GM12891 (cell line): ENCODE measurements at regions not wholly inside any gene's neighbourhood (a gene's known extent, or its start where the extent isn't known, plus 50 kb on each side); places are given as distances from the start of the nearest gene placed in this dataset.
A peak's percentile ranks its signal among the peaks of the same experiment; 100 is the strongest.

Experiments used
- DNase-seq: peaks from one replicate; pipeline ENCODE4 v3.0.0; 2011; ENCODE audit warnings: low spot score; ENCODE audit not compliant: insufficient read length
- FAIRE-seq: peaks from 2 replicates; lab custom pipeline; 2011; peaks lifted over from hg19 to GRCh38; lab: Jason Lieb, UNC
- PAX5 ChIP-seq: IDR thresholded peaks from 2 replicates; pipeline ENCODE4 v1.6.1; 2011; ENCODE audit warnings: low read length, moderate library complexity, mild to moderate bottlenecking; ENCODE audit not compliant: insufficient read depth, severe bottlenecking
- POLR2A ChIP-seq: IDR thresholded peaks from 2 replicates; pipeline ENCODE4 v1.6.1; 2011; ENCODE audit warnings: low read depth, low read length, control low read depth
- POLR2AphosphoS5 ChIP-seq: IDR thresholded peaks from 2 replicates; pipeline ENCODE4 v1.6.1; 2011; ENCODE audit warnings: low read depth, low read length, control low read depth
- POU2F2 ChIP-seq: IDR thresholded peaks from 2 replicates; pipeline ENCODE4 v1.6.1; 2011; ENCODE audit warnings: low read depth, mild to moderate bottlenecking, control low read depth, low read length, moderate library complexity
- SPI1 ChIP-seq: IDR thresholded peaks from 2 replicates; pipeline ENCODE4 v1.6.1; 2011; ENCODE audit warnings: low read depth, low read length, control low read depth
- TAF1 ChIP-seq: IDR thresholded peaks from 2 replicates; pipeline ENCODE4 v1.6.1; 2011; ENCODE audit warnings: low read depth, low read length, control low read depth

- DNase-seq (no peak), FAIRE-seq (peak; percentile 90)
- TF ChIP-seq TAF1: no peak
Observed at GRCh38 chr9:129385211-129385934, 207.3 kb upstream of the IER5L start.

DNA sequence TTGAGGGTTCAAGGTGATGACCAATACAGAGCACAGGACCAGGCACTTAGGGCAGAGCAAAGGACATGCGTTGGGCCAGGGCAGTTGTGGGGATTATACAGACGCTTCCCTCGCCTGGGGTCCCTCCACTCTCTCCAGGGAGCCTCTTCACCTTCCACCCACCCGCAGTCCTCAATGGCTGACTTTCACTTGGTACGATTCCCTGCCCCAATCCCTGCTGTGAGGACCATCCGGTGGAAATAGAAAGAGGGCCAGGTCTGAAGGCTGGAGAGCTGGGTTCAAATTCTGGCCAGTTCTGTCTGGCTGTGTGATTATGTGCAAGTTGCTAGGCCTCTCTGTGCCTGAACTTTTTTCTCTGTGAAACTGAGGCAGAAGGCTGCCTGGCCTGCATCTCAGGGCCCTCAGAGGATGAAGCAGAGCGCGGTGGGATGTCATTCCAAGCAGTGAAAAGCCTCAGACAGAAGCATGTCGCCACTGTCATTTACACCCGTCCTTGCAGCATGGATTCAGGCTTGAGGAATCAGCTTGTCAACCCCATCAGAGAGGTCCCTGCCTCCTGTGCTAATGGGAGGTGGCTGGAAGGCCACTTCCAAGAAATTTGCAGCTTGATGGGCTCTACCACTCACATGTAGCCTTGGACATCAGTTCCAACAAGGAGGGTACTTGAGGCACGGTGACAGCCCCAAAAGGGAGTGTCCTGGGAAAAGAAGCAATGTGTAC is 206.6 kb upstream of the IER5L start:
- FAIRE-seq (no peak), DNase-seq (no peak)
- TF ChIP-seq PAX5 (no peak), POLR2A (no peak), POLR2AphosphoS5 (no peak), SPI1 (no peak), POU2F2 (no peak), TAF1 (no peak)

DNA sequence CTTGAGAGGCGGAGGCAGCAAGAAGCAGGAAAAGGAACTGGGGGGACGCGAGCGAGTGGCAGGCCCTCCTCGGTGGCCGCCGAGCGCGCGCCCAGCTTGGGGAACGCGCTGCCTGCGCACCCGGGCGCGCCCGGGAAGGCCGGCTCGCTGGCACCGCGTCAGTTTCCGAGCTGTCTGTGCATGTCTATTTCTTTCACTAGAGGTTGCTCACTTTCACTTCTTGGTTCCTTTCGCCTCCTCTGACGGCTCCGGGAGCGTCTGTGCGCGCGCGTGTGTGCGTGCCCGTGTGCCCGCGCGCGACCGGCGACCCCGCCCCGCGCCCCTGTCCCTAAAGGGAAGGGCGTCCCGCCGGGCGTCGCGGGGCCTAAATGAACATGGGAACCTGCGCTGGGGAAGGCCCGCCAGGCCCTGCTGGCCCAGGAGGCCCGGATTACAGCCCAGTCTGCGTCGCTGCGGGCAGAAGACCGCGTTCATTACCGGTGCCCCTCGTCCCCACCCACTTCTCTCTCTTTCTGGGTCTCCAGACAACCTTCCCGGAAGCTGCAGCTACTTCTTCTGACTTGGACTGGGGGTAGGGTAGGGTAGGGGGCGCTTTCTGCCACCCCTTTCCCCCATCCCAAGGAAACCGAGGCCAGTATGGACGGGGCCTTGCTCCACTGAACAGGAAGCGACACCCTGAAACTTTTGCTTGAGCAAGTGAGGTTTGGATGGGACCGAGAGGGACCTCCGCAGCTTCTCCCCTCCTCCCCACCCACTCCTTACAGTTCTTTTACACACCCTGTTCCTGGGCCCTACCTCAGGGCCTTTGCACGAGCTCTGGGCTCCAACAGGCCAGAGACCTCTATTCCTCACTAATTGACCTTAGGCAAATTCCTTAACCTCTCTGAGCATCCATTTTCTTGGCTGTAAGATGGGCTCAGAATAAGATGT is 205.8 kb upstream of the IER5L start:
- DNase-seq (peak; percentile 87), FAIRE-seq (peak; percentile 90)
- TF ChIP-seq TAF1 (no peak), POLR2AphosphoS5 (no peak), SPI1 (peak; percentile 48), POU2F2 (no peak), POLR2A (peak; percentile 40; the same call in 1 of the 2 replicates), PAX5 (no peak)

DNA sequence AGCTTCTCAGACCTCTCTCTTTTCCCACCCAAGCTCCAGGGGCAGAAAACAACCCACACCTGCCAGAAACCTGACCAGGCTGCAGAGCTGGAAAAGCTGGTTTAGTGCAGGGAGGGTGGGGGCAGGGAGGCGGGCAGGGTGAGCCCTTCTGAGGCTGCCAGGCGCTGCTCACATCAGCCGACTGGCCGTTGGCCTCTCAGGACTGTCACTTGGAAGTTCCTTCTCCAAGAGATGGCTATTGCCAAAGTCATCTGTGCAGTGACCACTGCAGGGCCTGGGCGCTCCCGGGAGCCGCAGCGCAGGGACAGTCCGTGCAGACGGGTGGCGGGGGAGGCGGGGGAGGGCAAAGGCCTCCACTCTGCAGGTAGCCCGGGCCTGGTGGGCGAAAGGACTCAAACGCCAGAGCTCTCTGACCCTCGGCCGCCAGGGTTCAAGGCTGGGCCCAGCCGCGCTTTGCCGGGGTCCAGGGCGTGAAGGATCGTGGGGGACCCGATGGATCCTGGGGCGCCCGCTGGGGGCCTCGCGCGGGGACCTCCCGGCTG is 205.0 kb upstream of the IER5L start:
- FAIRE-seq: no peak
- TF ChIP-seq PAX5 (no peak), POU2F2 (no peak), TAF1 (no peak), POLR2A (no peak), POLR2AphosphoS5 (no peak), SPI1 (no peak)
- no peak for DNase-seq

DNA sequence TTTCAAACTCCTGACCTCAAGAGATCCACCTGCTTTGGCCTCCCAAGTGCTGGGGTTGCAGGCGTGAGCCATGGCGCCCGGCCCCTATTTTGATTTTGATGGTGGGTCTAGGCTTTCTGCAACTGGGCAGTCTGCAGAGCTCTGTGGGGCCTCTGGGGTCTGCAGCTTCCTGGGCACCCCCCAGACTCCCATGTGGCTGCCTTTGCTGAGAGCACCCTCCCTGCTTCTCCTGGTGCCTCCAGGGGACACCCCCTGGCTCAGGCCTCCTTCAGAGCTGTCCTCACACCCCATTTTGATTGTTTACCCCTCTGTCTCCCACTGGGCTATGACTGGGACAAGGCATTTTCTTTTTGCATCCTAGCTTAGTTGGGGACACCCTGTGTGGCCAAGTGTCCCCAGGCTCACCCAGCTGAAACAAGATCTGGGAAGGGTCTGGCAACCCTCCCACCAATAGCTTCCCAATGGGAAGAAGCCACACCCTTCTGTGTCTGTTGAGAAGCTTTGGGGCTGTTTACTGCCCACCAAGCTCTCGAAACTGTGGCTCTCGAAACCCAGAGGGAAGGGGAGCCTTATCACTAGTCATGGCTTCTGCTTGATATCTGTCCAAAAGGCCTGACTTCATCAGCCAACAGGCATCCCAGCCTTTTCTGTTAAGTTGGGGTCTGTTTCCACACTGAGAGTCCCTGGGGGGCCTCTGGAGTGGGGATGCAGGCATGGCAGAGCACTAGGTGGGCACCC is 204.4 kb upstream of the IER5L start:
- no peak for TF ChIP-seq POLR2A
- TF ChIP-seq POU2F2: no peak
- TF ChIP-seq PAX5: no peak
- TF ChIP-seq POLR2AphosphoS5: no peak
- TF ChIP-seq TAF1: no peak
- TF ChIP-seq SPI1: no peak
- no peak for DNase-seq
- no peak for FAIRE-seq

DNA sequence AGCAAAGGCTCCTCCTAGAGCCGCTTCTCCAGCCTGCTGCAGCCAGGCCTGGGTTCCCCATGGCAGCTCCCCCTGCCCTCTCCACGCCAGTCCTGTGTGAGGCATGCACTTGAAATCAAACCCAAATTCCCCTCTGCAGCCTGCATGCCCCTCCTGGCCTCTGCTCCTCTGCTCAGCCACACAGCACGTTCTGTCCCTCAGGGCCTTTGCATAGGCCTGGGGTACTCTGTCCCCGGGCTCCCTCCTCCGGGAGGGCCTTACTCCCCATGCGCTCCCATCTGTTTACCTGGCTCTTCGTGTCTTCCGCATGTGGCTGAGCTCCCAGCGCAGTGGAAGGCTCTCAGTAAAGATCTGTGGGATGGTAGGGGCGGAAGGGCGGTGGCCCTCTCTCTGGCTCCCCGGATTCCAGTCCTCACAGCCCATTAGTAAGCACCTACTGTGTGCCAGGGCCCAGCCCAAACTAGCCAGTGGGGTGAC is 203.5 kb upstream of the IER5L start:
- DNase-seq: no peak
- no peak for FAIRE-seq
- TF ChIP-seq SPI1: no peak
- TF ChIP-seq POU2F2: no peak
- TF ChIP-seq POLR2A: no peak
- no peak for TF ChIP-seq PAX5
- no peak for TF ChIP-seq TAF1
- TF ChIP-seq POLR2AphosphoS5: no peak

DNA sequence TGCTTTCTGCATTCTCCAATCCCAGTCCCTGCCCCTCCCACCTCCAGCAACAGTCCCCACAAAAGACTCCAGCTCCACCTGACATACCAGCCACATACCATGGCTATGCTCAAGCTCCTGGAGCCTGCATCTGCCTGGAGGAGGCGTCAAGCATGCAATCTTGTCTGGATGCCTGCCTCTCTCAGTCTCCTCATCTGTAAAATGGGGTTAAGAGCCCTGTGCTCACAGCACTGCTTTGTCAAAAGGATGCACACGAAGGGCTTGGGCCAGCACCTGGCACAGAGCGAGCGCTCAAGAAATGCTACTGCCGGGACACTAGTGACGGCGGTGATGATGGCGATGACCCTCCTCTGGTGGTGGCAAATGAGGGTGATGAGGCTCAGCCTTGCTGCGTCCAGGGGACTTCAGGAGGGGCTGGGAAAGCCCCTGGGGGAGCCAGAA is 202.9 kb upstream of the IER5L start:
- TF ChIP-seq PAX5 (no peak), POLR2A (no peak), POLR2AphosphoS5 (no peak), SPI1 (no peak), POU2F2 (no peak), TAF1 (no peak)
- FAIRE-seq (no peak), DNase-seq (no peak)

GRCh38 chr9:129379886-129380285 is 201.8 kb upstream of the IER5L start:
- TF ChIP-seq SPI1: no peak
- TF ChIP-seq POLR2A: no peak
- TF ChIP-seq TAF1: no peak
- no peak for TF ChIP-seq POLR2AphosphoS5
- no peak for TF ChIP-seq PAX5
- TF ChIP-seq POU2F2: no peak
- DNase-seq (no peak), FAIRE-seq (no peak)
